HepG2 (cell line): ENCODE measurements at regions not wholly inside any gene's neighbourhood (a gene's known extent, or its start where the extent isn't known, plus 50 kb on each side); places are given as distances from the start of the nearest gene placed in this dataset.

Experiments
- ETV6 ChIP-seq: sonication (generic); formaldehyde crosslinking; conservative IDR thresholded peaks from 2 replicates; pipeline ENCODE4 v1.4.0; 2020; ENCODE audit warnings: missing genetic modification reagents
- FIP1L1 ChIP-seq: fragments of 200-400 bp; formaldehyde crosslinking; IDR thresholded peaks from 2 replicates; pipeline ENCODE4 v1.6.1; 2018; ENCODE audit warnings: low read depth, mild to moderate bottlenecking, low read length, moderate library complexity, borderline replicate concordance; ENCODE audit not compliant: insufficient read depth
- POLR2A ChIP-seq, 2 experiments: IDR thresholded peaks; 2 replicates each; pipeline ENCODE4 v1.6.1; 2011; ENCODE audit warnings: low read depth in 2 of 2, low read length in 2 of 2, mild to moderate bottlenecking in 1 of 2, moderate library complexity in 1 of 2; ENCODE audit not compliant: insufficient read depth in 1 of 2
- RAD51 ChIP-seq: fragments of 450-650 bp; IDR thresholded peaks from 2 replicates; pipeline ENCODE4 v1.6.1; 2016; ENCODE audit warnings: borderline replicate concordance
- RELA ChIP-seq: sonication (generic); formaldehyde crosslinking; IDR thresholded peaks from 2 replicates; pipeline ENCODE4 v1.4.0; 2020; ENCODE audit warnings: missing genetic modification reagents
- SP1 ChIP-seq, 2 experiments: fragments of 450-650 bp in 1 of 2; sonication (generic) in 1 of 2; formaldehyde crosslinking in 1 of 2; IDR thresholded peaks; 2 replicates each; pipeline versions ENCODE4 v1.4.0 to v1.6.1; 2016 to 2020; ENCODE audit warnings: missing genetic modification reagents in 1 of 2
- TEAD2 ChIP-seq: sonication (generic); formaldehyde crosslinking; IDR thresholded peaks from 2 replicates; pipeline ENCODE4 v1.9.0; 2021; ENCODE audit warnings: missing genetic modification reagents
- ZBTB46 ChIP-seq: sonication (generic); formaldehyde crosslinking; IDR thresholded peaks from 2 replicates; pipeline ENCODE4 v1.4.0; 2020; ENCODE audit warnings: mild to moderate bottlenecking, missing genetic modification reagents, borderline replicate concordance
- ZNF121 ChIP-seq: sonication (generic); formaldehyde crosslinking; IDR thresholded peaks from 2 replicates; pipeline ENCODE4 v1.5.0; 2020; ENCODE audit warnings: mild to moderate bottlenecking, missing genetic modification reagents
- ZNF124 ChIP-seq: sonication (generic); formaldehyde crosslinking; IDR thresholded peaks from 2 replicates; pipeline ENCODE4 v1.4.0; 2020; ENCODE audit warnings: missing genetic modification reagents
- ZNF766 ChIP-seq: sonication (generic); formaldehyde crosslinking; IDR thresholded peaks from 2 replicates; pipeline ENCODE4 v1.5.0; 2020; ENCODE audit warnings: missing genetic modification reagents, borderline replicate concordance
- TF ChIP-seq, protein P1 (sequence below): sonication (generic); formaldehyde crosslinking; IDR thresholded peaks from 2 replicates; pipeline ENCODE4 v1.5.0; 2020; ENCODE audit warnings: mild to moderate bottlenecking, missing genetic modification reagents, moderate library complexity
- TF ChIP-seq, protein P2 (sequence below): sonication (generic); formaldehyde crosslinking; conservative IDR thresholded peaks from 2 replicates; pipeline ENCODE4 v1.8.1; 2023; ENCODE audit warnings: missing genetic modification reagents
- TF ChIP-seq, protein P3 (sequence below): sonication (generic); formaldehyde crosslinking; IDR thresholded peaks from 2 replicates; pipeline ENCODE4 v1.8.1; 2023; ENCODE audit warnings: mild to moderate bottlenecking, missing genetic modification reagents

GRCh38 chr10:60662917-60663614 is 115.2 kb upstream of the CDK1 start:
- TF ChIP-seq ZNF124 (CRISPR knock-in tag) (no peak), TEAD2 (CRISPR knock-in tag) (no peak), POLR2A (IDR thresholded peaks at IDR 0.05; ENCODE audit: insufficient read depth in 1 of 2, low read depth in 2 of 2, low read length in 2 of 2) (no peak), FIP1L1 (no peak), RELA (CRISPR knock-in tag) (no peak), SP1 (IDR thresholded peaks at IDR 0.05) (no peak), SP1 (CRISPR knock-in tag; IDR thresholded peaks at IDR 0.05) (no peak), ZNF121 (CRISPR knock-in tag) (no peak), RAD51 (no peak), ETV6 (CRISPR knock-in tag) (no peak), ZNF766 (no peak), ZBTB46 (CRISPR knock-in tag) (no peak)
- TF ChIP-seq, protein P1, sequence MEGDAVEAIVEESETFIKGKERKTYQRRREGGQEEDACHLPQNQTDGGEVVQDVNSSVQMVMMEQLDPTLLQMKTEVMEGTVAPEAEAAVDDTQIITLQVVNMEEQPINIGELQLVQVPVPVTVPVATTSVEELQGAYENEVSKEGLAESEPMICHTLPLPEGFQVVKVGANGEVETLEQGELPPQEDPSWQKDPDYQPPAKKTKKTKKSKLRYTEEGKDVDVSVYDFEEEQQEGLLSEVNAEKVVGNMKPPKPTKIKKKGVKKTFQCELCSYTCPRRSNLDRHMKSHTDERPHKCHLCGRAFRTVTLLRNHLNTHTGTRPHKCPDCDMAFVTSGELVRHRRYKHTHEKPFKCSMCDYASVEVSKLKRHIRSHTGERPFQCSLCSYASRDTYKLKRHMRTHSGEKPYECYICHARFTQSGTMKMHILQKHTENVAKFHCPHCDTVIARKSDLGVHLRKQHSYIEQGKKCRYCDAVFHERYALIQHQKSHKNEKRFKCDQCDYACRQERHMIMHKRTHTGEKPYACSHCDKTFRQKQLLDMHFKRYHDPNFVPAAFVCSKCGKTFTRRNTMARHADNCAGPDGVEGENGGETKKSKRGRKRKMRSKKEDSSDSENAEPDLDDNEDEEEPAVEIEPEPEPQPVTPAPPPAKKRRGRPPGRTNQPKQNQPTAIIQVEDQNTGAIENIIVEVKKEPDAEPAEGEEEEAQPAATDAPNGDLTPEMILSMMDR, result no peak
- TF ChIP-seq, protein P2, sequence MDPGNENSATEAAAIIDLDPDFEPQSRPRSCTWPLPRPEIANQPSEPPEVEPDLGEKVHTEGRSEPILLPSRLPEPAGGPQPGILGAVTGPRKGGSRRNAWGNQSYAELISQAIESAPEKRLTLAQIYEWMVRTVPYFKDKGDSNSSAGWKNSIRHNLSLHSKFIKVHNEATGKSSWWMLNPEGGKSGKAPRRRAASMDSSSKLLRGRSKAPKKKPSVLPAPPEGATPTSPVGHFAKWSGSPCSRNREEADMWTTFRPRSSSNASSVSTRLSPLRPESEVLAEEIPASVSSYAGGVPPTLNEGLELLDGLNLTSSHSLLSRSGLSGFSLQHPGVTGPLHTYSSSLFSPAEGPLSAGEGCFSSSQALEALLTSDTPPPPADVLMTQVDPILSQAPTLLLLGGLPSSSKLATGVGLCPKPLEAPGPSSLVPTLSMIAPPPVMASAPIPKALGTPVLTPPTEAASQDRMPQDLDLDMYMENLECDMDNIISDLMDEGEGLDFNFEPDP (CRISPR knock-in tag), result no peak
- TF ChIP-seq, protein P3, sequence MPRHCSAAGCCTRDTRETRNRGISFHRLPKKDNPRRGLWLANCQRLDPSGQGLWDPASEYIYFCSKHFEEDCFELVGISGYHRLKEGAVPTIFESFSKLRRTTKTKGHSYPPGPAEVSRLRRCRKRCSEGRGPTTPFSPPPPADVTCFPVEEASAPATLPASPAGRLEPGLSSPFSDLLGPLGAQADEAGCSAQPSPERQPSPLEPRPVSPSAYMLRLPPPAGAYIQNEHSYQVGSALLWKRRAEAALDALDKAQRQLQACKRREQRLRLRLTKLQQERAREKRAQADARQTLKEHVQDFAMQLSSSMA (CRISPR knock-in tag), result no peak
